K562 (cell line): ENCODE measurements at regions not wholly inside any gene's neighbourhood (a gene's known extent, or its start where the extent isn't known, plus 50 kb on each side); places are given as distances from the start of the nearest gene placed in this dataset.
A peak's percentile ranks its signal among the peaks of the same experiment; 100 is the strongest.

ENCODE experiments used
- ATAC-seq: fragments of 200-7000 bp; cut with Tn5 transposase; 3 replicates; pipeline ENCODE4 v1.9.1; 2020; ENCODE audit warnings: moderate library complexity
- BruUV-seq: library from RNA; stranded (reverse); fragments of 400-500 nt; replicated peaks from 2 replicates; lab custom pipeline; 2021; lab: Mats Ljungman, UMichigan
- CTCF ChIA-PET: fragments of 300-600 bp; formaldehyde crosslinking; extraction: SDS; loops from one replicate; lab custom pipeline; 2021; ENCODE audit warnings: low intra/inter-chr PET ratio; lab: Yijun Ruan, JAX
- POLR2A ChIA-PET: fragments of 300-600, 350-650 bp; sonication (Branson Sonifier 250); formaldehyde crosslinking; extraction: SDS; loops from one replicate; lab custom pipeline; 2021; ENCODE audit warnings: antibody characterized with exemption, inconsistent platforms; lab: Yijun Ruan, JAX
- DNase-seq, 4 experiments: peaks; one replicate each; pipeline versions ENCODE4 v3.0.0 to v3.0.0-alpha.2; 2011 to 2018; ENCODE audit warnings: low spot score in 3 of 4, mixed read lengths in 3 of 4; ENCODE audit errors: extremely low read depth in 1 of 4
- FAIRE-seq: peaks from 2 replicates; lab custom pipeline; 2011; peaks lifted over from hg19 to GRCh38; lab: Jason Lieb, UNC
- H2AFZ ChIP-seq: 2 replicates; pipeline ENCODE4 v1.6.0; 2011; ENCODE audit warnings: low read depth, low read length, control low read depth, inconsistent platforms
- H3K27ac ChIP-seq: fragments of 200-600 bp; 3 replicates; pipeline ENCODE4 v1.8.0; 2011; ENCODE audit warnings: low read depth, mild to moderate bottlenecking, control low read depth, inconsistent platforms, low read length, moderate library complexity, mixed read lengths; ENCODE audit errors: extremely low read depth
- H3K27me3 ChIP-seq, 2 experiments: fragments of 300-600 bp in 1 of 2; 2 replicates in 1 of 2; 3 replicates in 1 of 2; pipeline versions ENCODE4 v1.6.0 to v1.8.0; 2011; ENCODE audit warnings: inconsistent platforms in 2 of 2, low read length in 2 of 2, mild to moderate bottlenecking in 1 of 2, mixed read lengths in 1 of 2, moderate library complexity in 1 of 2; ENCODE audit not compliant: control insufficient read depth in 2 of 2, insufficient read depth in 2 of 2
- H3K36me3 ChIP-seq: fragments of 300-600 bp; 3 replicates; pipeline ENCODE4 v1.8.0; 2011; ENCODE audit warnings: mild to moderate bottlenecking, low read length, inconsistent platforms; ENCODE audit not compliant: control insufficient read depth, insufficient read depth
- H3K4me1 ChIP-seq, 2 experiments: fragments of 200-600 bp in 1 of 2; replicated peaks in 1 of 2; 2 replicates in 1 of 2; 3 replicates in 1 of 2; pipeline versions ENCODE4 v1.5.1 to v1.8.0; 2011; ENCODE audit warnings: inconsistent platforms in 2 of 2, low read length in 2 of 2, mild to moderate bottlenecking in 1 of 2, mixed read lengths in 1 of 2, moderate library complexity in 1 of 2; ENCODE audit not compliant: control insufficient read depth in 2 of 2, insufficient read depth in 2 of 2
- H3K4me2 ChIP-seq: 2 replicates; pipeline ENCODE4 v1.6.1; 2011; ENCODE audit warnings: low read length, control low read depth, inconsistent platforms, mixed read lengths; ENCODE audit not compliant: insufficient read depth
- H3K4me3 ChIP-seq: fragments of 200-600 bp; sonication (generic), shearing (Covaris generic); 2 replicates; pipeline ENCODE4 v1.5.1; 2016; ENCODE audit warnings: control low read depth, inconsistent platforms
- H3K79me2 ChIP-seq: fragments of 200-600 bp; 3 replicates; pipeline ENCODE4 v1.8.0; 2011; ENCODE audit warnings: low read length, inconsistent platforms; ENCODE audit not compliant: control insufficient read depth, insufficient read depth
- H3K9ac ChIP-seq, 2 experiments: 2 replicates each; pipeline versions ENCODE4 v1.6.0 to v1.6.1; 2011; ENCODE audit warnings: low read depth in 2 of 2, low read length in 2 of 2, control low read depth in 1 of 2, inconsistent platforms in 1 of 2, mild to moderate bottlenecking in 1 of 2, mixed read lengths in 1 of 2; ENCODE audit not compliant: insufficient read depth in 1 of 2
- H3K9me1 ChIP-seq: one replicate; pipeline ENCODE4 v1.6.0; 2011; ENCODE audit warnings: inconsistent platforms, mild to moderate bottlenecking, low read length, moderate library complexity; ENCODE audit not compliant: control insufficient read depth, insufficient read depth
- H3K9me3 ChIP-seq: replicated peaks from 2 replicates; pipeline ENCODE4 v1.5.1; 2011; ENCODE audit warnings: low read depth, low read length, inconsistent platforms; ENCODE audit not compliant: control insufficient read depth, insufficient read depth
- H4K20me1 ChIP-seq: replicated peaks from 2 replicates; pipeline ENCODE4 v1.6.1; 2011; ENCODE audit warnings: low read length, inconsistent platforms, mixed read lengths; ENCODE audit not compliant: control insufficient read depth, insufficient read depth
- ATF6 ChIP-seq: sonication (generic); formaldehyde crosslinking; IDR thresholded peaks from 2 replicates; pipeline ENCODE4 v1.4.0; 2020; ENCODE audit warnings: mild to moderate bottlenecking, missing genetic modification reagents
- CBFA2T2 ChIP-seq: fragments of 450-650 bp; conservative IDR thresholded peaks from 2 replicates; pipeline ENCODE4 v1.6.1; 2017; ENCODE audit warnings: mild to moderate bottlenecking
- CHD1 ChIP-seq: fragments of 200-600 bp; sonication (generic); IDR thresholded peaks from one replicate; pipeline ENCODE4 v1.6.1; 2012; ENCODE audit warnings: mild to moderate bottlenecking, moderate library complexity, low read length, inconsistent platforms
- HDAC6 ChIP-seq: IDR thresholded peaks from 2 replicates; pipeline ENCODE4 v1.6.1; 2012; ENCODE audit warnings: low read depth, mild to moderate bottlenecking, control low read depth, inconsistent platforms, low read length, moderate library complexity
- MAFF ChIP-seq: IDR thresholded peaks from 2 replicates; pipeline ENCODE4 v1.6.1; 2012; ENCODE audit warnings: low read length, improper control_type of control experiment
- MAFG ChIP-seq: fragments of 450-650 bp; conservative IDR thresholded peaks from 2 replicates; pipeline ENCODE4 v1.6.1; 2016; ENCODE audit warnings: missing genetic modification characterization, missing compliant biosample characterization
- MAFK ChIP-seq: IDR thresholded peaks from 2 replicates; pipeline ENCODE4 v1.6.1; 2011; ENCODE audit warnings: low read length, improper control_type of control experiment
- NCOA6 ChIP-seq: fragments of 450-650 bp; IDR thresholded peaks from 2 replicates; pipeline ENCODE4 v1.6.1; 2017; ENCODE audit warnings: mild to moderate bottlenecking
- OTX1 ChIP-seq: fragments of 450-650 bp; formaldehyde crosslinking; IDR thresholded peaks from 2 replicates; pipeline ENCODE4 v1.4.0; 2022; ENCODE audit warnings: mild to moderate bottlenecking
- PHF8 ChIP-seq: fragments of 200-600 bp; sonication (generic); IDR thresholded peaks from 2 replicates; pipeline ENCODE4 v1.6.1; 2012; ENCODE audit warnings: mixed run types, mild to moderate bottlenecking, inconsistent platforms, low read length, moderate library complexity, borderline replicate concordance
- POLR3A ChIP-seq: IDR thresholded peaks from 2 replicates; pipeline ENCODE4 v1.6.1; 2011; ENCODE audit warnings: borderline replicate concordance, mild to moderate bottlenecking, moderate library complexity; ENCODE audit not compliant: insufficient read length, insufficient read depth; ENCODE audit errors: extremely low read depth
- RBM14 ChIP-seq: fragments of 200-400 bp; formaldehyde crosslinking; IDR thresholded peaks from 2 replicates; pipeline ENCODE4 v1.6.1; 2018; ENCODE audit warnings: low read depth, mild to moderate bottlenecking, low read length, moderate library complexity, borderline replicate concordance; ENCODE audit not compliant: insufficient read depth
- SRF ChIP-seq, 2 experiments: fragments of 250-450, 450-650 bp in 1 of 2; sonication (Bioruptor Pico) in 1 of 2; sonication (generic) in 1 of 2; formaldehyde crosslinking; IDR thresholded peaks; 2 replicates each; pipeline versions ENCODE4 v1.5.0 to v1.5.1; 2020 to 2022; ENCODE audit warnings: mild to moderate bottlenecking in 1 of 2, missing genetic modification reagents in 1 of 2
- TEAD2 ChIP-seq: fragments of 450-650 bp; IDR thresholded peaks from 2 replicates; pipeline ENCODE4 v1.6.1; 2016; ENCODE audit warnings: missing genetic modification characterization, control low read depth, missing compliant biosample characterization
- TSC22D4 ChIP-seq: fragments of 450-650 bp; IDR thresholded peaks from 2 replicates; pipeline ENCODE4 v1.6.1; 2016; ENCODE audit warnings: missing genetic modification characterization, missing biosample characterization, control low read depth
- ZNF316 ChIP-seq: fragments of 450-650 bp; IDR thresholded peaks from 2 replicates; pipeline ENCODE4 v1.6.1; 2016
- ZNF507 ChIP-seq: conservative IDR thresholded peaks from 2 replicates; pipeline ENCODE4 v1.6.1; 2017; ENCODE audit warnings: missing genetic modification characterization, missing compliant biosample characterization
- ZNF785 ChIP-seq: fragments of 250-450 bp; sonication (Bioruptor Pico); IDR thresholded peaks from 2 replicates; pipeline ENCODE4 v1.4.0; 2020; ENCODE audit warnings: mild to moderate bottlenecking
- WGBS: fragments of 100-300 bp; shearing (Covaris generic); methylation state at CpG from one replicate; pipeline ENCODE4 v1.1.6; 2016; ENCODE audit warnings: low coverage, mixed read lengths; ENCODE audit not compliant: insufficient coverage; ENCODE audit errors: missing lambda C conversion rate; 5-methylcytosine and 5-hydroxymethylcytosine counted together
- in situ Hi-C: fragments of 300-500 bp; cut with MboI; formaldehyde crosslinking; loops from 4 replicates; pipeline ENCODE4 v1.15.0; 2018; ENCODE audit warnings: inconsistent platforms, mixed read lengths
- intact Hi-C: fragments of 100-400 bp; cut with micrococcal nuclease; formaldehyde crosslinking; loops from 2 replicates; pipeline ENCODE4 v1.14.2; 2022
- TF ChIP-seq, protein P1 (sequence below): sonication (generic); formaldehyde crosslinking; IDR thresholded peaks from 2 replicates; pipeline ENCODE4 v1.8.0; 2022; ENCODE audit warnings: mild to moderate bottlenecking, missing genetic modification reagents
- TF ChIP-seq, protein P2 (sequence below): fragments of 200-800 bp; sonication (Bioruptor generic); IDR thresholded peaks from 2 replicates; pipeline ENCODE4 v1.6.1; 2017; ENCODE audit warnings: missing genetic modification characterization, missing compliant biosample characterization
- TF ChIP-seq, protein P3 (sequence below): sonication (generic); formaldehyde crosslinking; IDR thresholded peaks from 2 replicates; pipeline ENCODE4 v1.5.0; 2020; ENCODE audit warnings: missing genetic modification reagents

DNA sequence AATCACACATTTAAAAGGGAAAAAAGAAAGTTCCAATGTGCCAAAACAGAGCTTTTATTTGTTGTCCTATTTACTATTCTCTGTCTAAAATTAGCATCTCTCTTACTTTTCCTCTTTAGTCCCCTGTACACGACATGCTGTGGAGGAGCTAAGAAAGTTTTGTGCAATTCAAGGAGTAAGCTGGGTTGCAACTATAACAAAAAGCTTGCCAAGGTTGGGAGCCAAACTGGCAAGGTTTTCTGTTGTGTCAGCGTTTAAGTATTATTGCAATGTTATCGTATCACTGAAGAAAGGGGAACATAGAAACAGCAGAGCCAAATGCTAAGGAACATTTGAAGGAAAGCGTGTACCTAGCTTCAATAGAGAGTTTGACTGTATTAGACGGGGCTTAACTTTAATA is 680.8 kb downstream of the CETN3 start:
- BruUV-seq, result no TSS peak
- no peaks in the 10 kb centered on the region for H3K36me3 ChIP-seq
- H3K4me2 ChIP-seq, result no peak overlapping the region
- CTCF ChIA-PET, result no interaction called here
- no peaks in the 10 kb centered on the region for H3K79me2 ChIP-seq
- in situ Hi-C loops, result no loop called here
- intact Hi-C loops, result loop anchor here (10.0 kb wide), 1 partner anchor 464 kb away; no protein-coding TSS in a partner anchor
- H3K27me3 ChIP-seq, result no peaks in the 10 kb centered on the region
- H2AFZ ChIP-seq, result no peak overlapping the region
- H3K27ac ChIP-seq, result no peak overlapping the region
- no peak overlapping the region for H3K9ac ChIP-seq
- no peaks in the 10 kb centered on the region for H3K9me3 ChIP-seq
- H4K20me1 ChIP-seq, result no peaks in the 10 kb centered on the region
- no peak for ATAC-seq
- DNase-seq, result no peak
- no peaks in the 10 kb centered on the region for H3K9me1 ChIP-seq
- FAIRE-seq, result no peak
- no peaks in the 10 kb centered on the region for H3K4me1 ChIP-seq
- WGBS, result 3% methylated on average over 5 of the region's 5 CpGs
- no peak overlapping the region for H3K4me3 ChIP-seq
- POLR2A ChIA-PET, result interaction anchor here (1.5 kb wide), 1 partner anchor 9 kb away, joined by 3 read pairs; no protein-coding TSS in a partner anchor
- TF ChIP-seq OTX1 (CRISPR knock-in tag) (no peak), RBM14 (no peak), POLR3A (no peak), MAFF (peak; percentile 68), MAFG (tag) (peak; percentile 65), PHF8 (no peak), NCOA6 (no peak), ZNF316 (peak; percentile 62; the same call in 1 of the 2 replicates), ZNF507 (tag) (no peak), SRF (CRISPR knock-in tag; IDR thresholded peaks at IDR 0.05) (no peak), ZNF785 (CRISPR knock-in tag) (no peak), ATF6 (CRISPR knock-in tag) (no peak), CBFA2T2 (no peak), TEAD2 (tag) (no peak), CHD1 (no peak), HDAC6 (no peak), TSC22D4 (tag) (no peak), MAFK (peak; percentile 56)
- TF ChIP-seq, protein P1, sequence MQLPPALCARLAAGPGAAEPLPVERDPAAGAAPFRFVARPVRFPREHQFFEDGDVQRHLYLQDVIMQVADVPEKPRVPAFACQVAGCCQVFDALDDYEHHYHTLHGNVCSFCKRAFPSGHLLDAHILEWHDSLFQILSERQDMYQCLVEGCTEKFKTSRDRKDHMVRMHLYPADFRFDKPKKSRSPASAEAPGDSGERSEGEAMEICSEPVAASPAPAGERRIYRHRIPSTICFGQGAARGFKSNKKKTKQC (CRISPR knock-in tag), result no peak
- TF ChIP-seq, protein P2, sequence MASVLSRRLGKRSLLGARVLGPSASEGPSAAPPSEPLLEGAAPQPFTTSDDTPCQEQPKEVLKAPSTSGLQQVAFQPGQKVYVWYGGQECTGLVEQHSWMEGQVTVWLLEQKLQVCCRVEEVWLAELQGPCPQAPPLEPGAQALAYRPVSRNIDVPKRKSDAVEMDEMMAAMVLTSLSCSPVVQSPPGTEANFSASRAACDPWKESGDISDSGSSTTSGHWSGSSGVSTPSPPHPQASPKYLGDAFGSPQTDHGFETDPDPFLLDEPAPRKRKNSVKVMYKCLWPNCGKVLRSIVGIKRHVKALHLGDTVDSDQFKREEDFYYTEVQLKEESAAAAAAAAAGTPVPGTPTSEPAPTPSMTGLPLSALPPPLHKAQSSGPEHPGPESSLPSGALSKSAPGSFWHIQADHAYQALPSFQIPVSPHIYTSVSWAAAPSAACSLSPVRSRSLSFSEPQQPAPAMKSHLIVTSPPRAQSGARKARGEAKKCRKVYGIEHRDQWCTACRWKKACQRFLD (CRISPR knock-in tag), result no peak
- TF ChIP-seq, protein P3, sequence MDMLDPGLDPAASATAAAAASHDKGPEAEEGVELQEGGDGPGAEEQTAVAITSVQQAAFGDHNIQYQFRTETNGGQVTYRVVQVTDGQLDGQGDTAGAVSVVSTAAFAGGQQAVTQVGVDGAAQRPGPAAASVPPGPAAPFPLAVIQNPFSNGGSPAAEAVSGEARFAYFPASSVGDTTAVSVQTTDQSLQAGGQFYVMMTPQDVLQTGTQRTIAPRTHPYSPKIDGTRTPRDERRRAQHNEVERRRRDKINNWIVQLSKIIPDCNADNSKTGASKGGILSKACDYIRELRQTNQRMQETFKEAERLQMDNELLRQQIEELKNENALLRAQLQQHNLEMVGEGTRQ (CRISPR knock-in tag), result no peak
